Uterus (tissue), 3 donors: ENCODE measurements at regions not wholly inside any gene's neighbourhood (a gene's known extent, or its start where the extent isn't known, plus 50 kb on each side); places are given as distances from the start of the nearest gene placed in this dataset.

Source experiments
- DNase-seq, 2 donors: peaks; one replicate each; pipeline ENCODE4 v3.0.0-alpha.2; 2019 to 2020
- H3K27ac ChIP-seq, 2 donors: fragments of 200-600 bp; sonication (generic); 1 replicate in 1 of 2; 2 replicates in 1 of 2; pipeline ENCODE4 v1.5.1; 2016 to 2018
- H3K27me3 ChIP-seq, 2 donors: fragments of 200-600 bp; sonication (generic); one replicate each; pipeline ENCODE4 v1.5.1; 2018 to 2019; ENCODE audit warnings: control low read depth in 1 of 2
- H3K36me3 ChIP-seq, 2 donors: fragments of 200-600 bp; sonication (generic); one replicate each; pipeline ENCODE4 v1.5.1; 2019; ENCODE audit warnings: control low read depth in 1 of 2
- H3K4me1 ChIP-seq, 2 donors: fragments of 200-600 bp; sonication (generic); one replicate each; pipeline ENCODE4 v1.5.1; 2018 to 2019; ENCODE audit warnings: control low read depth in 1 of 2
- H3K4me3 ChIP-seq, 2 donors: fragments of 200-600 bp; sonication (generic); 1 replicate in 1 of 2; 2 replicates in 1 of 2; pipeline ENCODE4 v1.5.1; 2018 to 2019; ENCODE audit warnings: mild to moderate bottlenecking in 1 of 2
- H3K9me3 ChIP-seq, 2 donors: fragments of 200-600 bp; sonication (generic); one replicate each; pipeline ENCODE4 v1.5.1; 2019; ENCODE audit warnings: control low read depth in 1 of 2
- POLR2A ChIP-seq, 2 donors: fragments of 450-650 bp; IDR thresholded peaks; one replicate each; pipeline ENCODE4 v1.6.1; 2016; ENCODE audit warnings: antibody characterized with exemption in 2 of 2, mild to moderate bottlenecking in 1 of 2, moderate library complexity in 1 of 2
- intact Hi-C: fragments of 100-400 bp; cut with DNase I; formaldehyde crosslinking; loops from one replicate; pipeline ENCODE4 v1.15.1; 2023; ENCODE audit warnings: low total_unique reads
- TF ChIP-seq, protein P1 (sequence below), 4 experiments: fragments of 200-600 bp in 2 of 4; fragments of 450-650 bp in 2 of 4; sonication (generic) in 2 of 4; IDR thresholded peaks; one replicate each; pipeline ENCODE4 v1.5.1; 2016 to 2019; ENCODE audit warnings: antibody characterized with exemption in 4 of 4, mild to moderate bottlenecking in 2 of 4, moderate library complexity in 1 of 4
- donor health status: DM: yes; HTN: yes; CAD: no.

DNA sequence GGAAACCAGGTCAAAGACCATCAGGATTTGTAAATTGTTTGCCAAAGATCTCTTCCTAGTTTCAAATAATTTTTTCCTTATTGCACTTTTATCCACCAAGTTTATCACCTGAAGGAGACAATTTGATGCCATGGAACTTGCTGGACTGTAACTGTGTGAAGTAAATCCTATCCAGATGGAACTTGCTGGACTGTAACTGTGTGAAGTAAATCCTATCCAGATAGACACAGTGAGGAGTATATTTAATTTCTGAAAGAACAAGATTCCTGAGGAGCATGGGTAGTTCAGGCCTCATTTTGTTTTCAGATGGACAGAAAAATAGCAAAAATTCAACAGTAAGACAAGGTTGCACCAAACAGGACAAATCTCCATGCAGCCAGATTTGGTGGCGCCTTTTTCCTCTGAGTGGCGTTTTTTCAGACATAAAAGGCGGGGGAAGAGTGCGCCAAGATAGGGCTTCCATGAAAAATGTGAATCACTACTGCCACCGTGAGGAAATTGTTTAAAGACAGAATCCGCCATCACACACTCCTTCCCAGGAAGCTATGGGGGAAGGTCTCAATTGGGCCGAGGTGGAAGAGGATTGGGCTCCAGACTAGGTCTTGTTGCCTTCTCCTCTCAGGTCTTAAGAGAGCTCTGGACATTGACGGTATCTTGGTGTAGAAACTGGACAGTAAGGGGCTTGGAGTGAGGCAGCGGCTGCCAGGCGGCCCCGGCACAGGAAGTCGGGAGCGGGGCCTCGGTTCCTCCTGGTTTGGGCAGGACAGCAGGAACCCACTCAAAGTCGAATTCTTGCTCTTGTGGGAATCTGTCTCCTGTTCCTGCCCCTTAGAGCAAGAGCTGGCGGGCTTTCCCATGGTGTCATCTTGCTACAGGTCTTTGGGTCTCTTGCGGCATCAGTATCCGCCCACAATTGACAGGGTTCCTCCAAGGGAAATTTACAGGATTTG, 234.7 kb downstream of the OR13H1 start:
- Histone ChIP-seq H3K36me3 (no peaks in the 10 kb centered on the region), H3K27ac (peak overlapping the region; percentile 60 to 86), H3K4me3 (peak overlapping the region; percentile 27 to 29), H3K9me3 (no peaks in the 10 kb centered on the region), H3K27me3 (peaks cover 0 to 3% of the 10 kb centered on the region in 2 donors), H3K4me1 (no peaks in the 10 kb centered on the region)
- TF ChIP-seq, protein P1, sequence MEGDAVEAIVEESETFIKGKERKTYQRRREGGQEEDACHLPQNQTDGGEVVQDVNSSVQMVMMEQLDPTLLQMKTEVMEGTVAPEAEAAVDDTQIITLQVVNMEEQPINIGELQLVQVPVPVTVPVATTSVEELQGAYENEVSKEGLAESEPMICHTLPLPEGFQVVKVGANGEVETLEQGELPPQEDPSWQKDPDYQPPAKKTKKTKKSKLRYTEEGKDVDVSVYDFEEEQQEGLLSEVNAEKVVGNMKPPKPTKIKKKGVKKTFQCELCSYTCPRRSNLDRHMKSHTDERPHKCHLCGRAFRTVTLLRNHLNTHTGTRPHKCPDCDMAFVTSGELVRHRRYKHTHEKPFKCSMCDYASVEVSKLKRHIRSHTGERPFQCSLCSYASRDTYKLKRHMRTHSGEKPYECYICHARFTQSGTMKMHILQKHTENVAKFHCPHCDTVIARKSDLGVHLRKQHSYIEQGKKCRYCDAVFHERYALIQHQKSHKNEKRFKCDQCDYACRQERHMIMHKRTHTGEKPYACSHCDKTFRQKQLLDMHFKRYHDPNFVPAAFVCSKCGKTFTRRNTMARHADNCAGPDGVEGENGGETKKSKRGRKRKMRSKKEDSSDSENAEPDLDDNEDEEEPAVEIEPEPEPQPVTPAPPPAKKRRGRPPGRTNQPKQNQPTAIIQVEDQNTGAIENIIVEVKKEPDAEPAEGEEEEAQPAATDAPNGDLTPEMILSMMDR (IDR thresholded peaks at IDR 0.05): peak; percentile 35 to 63 (median 49)
- no peak for TF ChIP-seq POLR2A (IDR thresholded peaks at IDR 0.05)
- intact Hi-C loops: no loop called here
- peak; percentile 75 to 77 for DNase-seq

- DNase-seq: no peak
- Histone ChIP-seq H3K27ac (peak overlapping the region; percentile 60 to 86), H3K9me3 (no peaks in the 10 kb centered on the region), H3K27me3 (peaks cover 0 to 3% of the 10 kb centered on the region in 2 donors), H3K4me3 (peak overlapping the region in 1 of 2 donors; percentile 27), H3K36me3 (no peaks in the 10 kb centered on the region), H3K4me1 (no peaks in the 10 kb centered on the region)
- intact Hi-C loops: no loop called here
- TF ChIP-seq, protein P1 (IDR thresholded peaks at IDR 0.05): no peak
- TF ChIP-seq POLR2A (IDR thresholded peaks at IDR 0.05): no peak
Measured at GRCh38 chrX:131779306-131779705, 235.4 kb downstream of the OR13H1 start.

DNA sequence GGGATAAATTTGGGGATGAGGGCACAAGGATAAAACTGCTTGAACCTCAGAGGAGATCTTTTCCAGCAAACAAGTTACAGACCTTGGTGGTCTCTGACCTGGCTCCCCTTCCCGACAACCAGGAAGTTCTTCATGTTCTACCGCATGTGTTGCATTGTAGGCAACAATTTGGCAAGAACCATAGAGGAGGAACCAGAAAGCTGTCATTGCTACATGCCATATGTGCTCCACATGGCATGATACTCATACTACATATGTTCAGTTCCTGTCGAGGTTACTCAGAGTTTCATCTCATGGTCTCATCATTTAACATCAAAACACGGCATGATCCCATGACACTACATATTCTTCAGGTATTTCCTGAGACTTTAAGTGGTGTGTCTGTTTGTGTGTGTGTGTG, 235.9 kb downstream of the OR13H1 start:
- H3K27ac ChIP-seq: peak overlapping the region in 1 of 2 donors; percentile 60
- H3K27me3 ChIP-seq: peaks cover 0 to 3% of the 10 kb centered on the region in 2 donors
- TF ChIP-seq, protein P1 (IDR thresholded peaks at IDR 0.05): no peak
- H3K4me3 ChIP-seq: no peak overlapping the region
- no peaks in the 10 kb centered on the region for H3K9me3 ChIP-seq
- no peak for DNase-seq
- H3K4me1 ChIP-seq: no peaks in the 10 kb centered on the region
- intact Hi-C loops: no loop called here
- H3K36me3 ChIP-seq: no peaks in the 10 kb centered on the region

DNA sequence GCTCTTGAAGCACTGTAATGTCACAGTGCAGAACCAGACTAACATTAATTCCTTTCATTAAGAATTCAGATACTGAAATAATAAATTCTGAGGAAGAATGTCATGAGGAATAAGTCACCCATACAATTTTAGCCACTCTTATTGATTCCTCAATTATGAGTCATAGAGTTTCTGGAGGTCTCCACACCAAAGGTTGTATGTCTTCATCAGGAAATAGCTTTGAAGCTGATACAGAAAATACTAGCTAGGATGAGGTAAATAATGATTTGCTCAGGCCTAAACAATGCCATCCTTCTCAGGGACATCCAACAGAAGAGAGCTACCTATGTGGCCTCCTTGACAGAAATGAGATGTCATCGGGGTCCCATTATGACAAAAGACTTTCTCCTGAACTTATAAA, 238.8 kb downstream of the OR13H1 start:
- intact Hi-C loops: no loop called here
- H3K4me3 ChIP-seq: no peak overlapping the region
- DNase-seq: no peak
- TF ChIP-seq, protein P1 (IDR thresholded peaks at IDR 0.05): no peak
- TF ChIP-seq POLR2A (IDR thresholded peaks at IDR 0.05): no peak
- no peak overlapping the region for H3K27ac ChIP-seq
- no peaks in the 10 kb centered on the region for H3K4me1 ChIP-seq
- no peaks in the 10 kb centered on the region for H3K36me3 ChIP-seq
- no peaks in the 10 kb centered on the region for H3K27me3 ChIP-seq
- no peaks in the 10 kb centered on the region for H3K9me3 ChIP-seq

- intact Hi-C loops: no loop called here
Measured at GRCh38 chrX:131783555-131784308, 239.4 kb upstream of the STK26 start.

More at GRCh38 chrX:131783555-131784308, 239.4 kb upstream of the STK26 start:
- TF ChIP-seq, protein P1 (IDR thresholded peaks at IDR 0.05): peak; percentile 44 to 68 (median 50)
- TF ChIP-seq POLR2A (IDR thresholded peaks at IDR 0.05): no peak
- no peaks in the 10 kb centered on the region for H3K27me3 ChIP-seq
- H3K4me1 ChIP-seq: no peaks in the 10 kb centered on the region
- no peaks in the 10 kb centered on the region for H3K36me3 ChIP-seq
- no peak overlapping the region for H3K4me3 ChIP-seq
- DNase-seq: peak; percentile 78 to 85
- H3K27ac ChIP-seq: no peak overlapping the region
- H3K9me3 ChIP-seq: no peaks in the 10 kb centered on the region
